A673 (cell line): ENCODE measurements at regions not wholly inside any gene's neighbourhood (a gene's known extent, or its start where the extent isn't known, plus 50 kb on each side); places are given as distances from the start of the nearest gene placed in this dataset.

Source experiments
- BruUV-seq: library from RNA; stranded (reverse); fragments of 400-500 nt; replicated peaks from 2 replicates; lab custom pipeline; 2021; lab: Mats Ljungman, UMichigan
- CTCF ChIA-PET: fragments of 300-600 bp; sonication (Branson Sonifier 250); formaldehyde crosslinking; loops from one replicate; lab custom pipeline; 2022; ENCODE audit warnings: antibody characterized with exemption; lab: Charles Lee
- POLR2A ChIA-PET: fragments of 300-600 bp; sonication (Branson Sonifier 250); formaldehyde crosslinking; loops from one replicate; lab custom pipeline; 2022; ENCODE audit warnings: antibody characterized with exemption; ENCODE audit not compliant: low non-redundant PET; lab: Charles Lee
- DNase-seq: peaks from one replicate; pipeline ENCODE4 v3.0.0-alpha.2; 2015; ENCODE audit warnings: low spot score
- H3K27ac ChIP-seq: fragments of 200-600 bp; sonication (generic); 2 replicates; pipeline ENCODE4 v1.5.1; 2016; ENCODE audit warnings: mixed run types, low read depth, mild to moderate bottlenecking, mixed read lengths, antibody characterized with exemption, low read length; ENCODE audit not compliant: poor library complexity, severe bottlenecking
- H3K27me3 ChIP-seq: fragments of 200-600 bp; sonication (generic); replicated peaks from 2 replicates; pipeline ENCODE4 v1.6.1; 2017; ENCODE audit warnings: mixed run types, low read depth, mild to moderate bottlenecking, mixed read lengths, antibody characterized with exemption, low read length; ENCODE audit not compliant: insufficient read depth, poor library complexity
- H3K36me3 ChIP-seq: fragments of 200-600 bp; sonication (generic); 2 replicates; pipeline ENCODE4 v1.6.1; 2016; ENCODE audit warnings: mixed run types, mild to moderate bottlenecking, mixed read lengths, antibody characterized with exemption, low read length; ENCODE audit not compliant: insufficient read depth, poor library complexity, severe bottlenecking
- H3K4me1 ChIP-seq: fragments of 200-600 bp; sonication (generic); 2 replicates; pipeline ENCODE4 v1.6.1; 2017; ENCODE audit warnings: mixed run types, mild to moderate bottlenecking, mixed read lengths, antibody characterized with exemption, low read length; ENCODE audit not compliant: insufficient read depth, poor library complexity, severe bottlenecking
- H3K4me3 ChIP-seq: fragments of 200-600 bp; sonication (generic); 2 replicates; pipeline ENCODE4 v1.5.1; 2016; ENCODE audit warnings: low read depth, mixed run types, mild to moderate bottlenecking, mixed read lengths, low read length; ENCODE audit not compliant: poor library complexity, severe bottlenecking
- H3K9me3 ChIP-seq: fragments of 200-600 bp; sonication (generic); 2 replicates; pipeline ENCODE4 v1.6.1; 2016; ENCODE audit warnings: mixed run types, low read depth, mild to moderate bottlenecking, mixed read lengths, antibody characterized with exemption, low read length; ENCODE audit not compliant: poor library complexity, severe bottlenecking
- CTCF ChIP-seq: fragments of 300-800, 200-600 bp; sonication (generic); conservative IDR thresholded peaks from 2 replicates; pipeline ENCODE4 v1.5.1; 2017; ENCODE audit warnings: low read depth, mild to moderate bottlenecking, antibody characterized with exemption, low read length, moderate library complexity, mixed read lengths
- EZH2 ChIP-seq: fragments of 200-600 bp; sonication (generic); IDR thresholded peaks from 2 replicates; pipeline ENCODE4 v1.6.1; 2017; ENCODE audit warnings: borderline replicate concordance, low read depth, mild to moderate bottlenecking, mixed read lengths, antibody characterized with exemption, low read length; ENCODE audit not compliant: poor library complexity, severe bottlenecking
- intact Hi-C: fragments of 100-400 bp; cut with micrococcal nuclease; formaldehyde crosslinking; loops from one replicate; pipeline ENCODE4 v1.10.0; 2022; ENCODE audit not compliant: unreplicated experiment

GRCh38 chr13:70469077-70469476 is 360.8 kb upstream of the KLHL1 start:
- no peak for DNase-seq
- Histone ChIP-seq H3K9me3 (no peaks in the 10 kb centered on the region), H3K4me3 (no peak overlapping the region), H3K36me3 (no peaks in the 10 kb centered on the region), H3K4me1 (no peaks in the 10 kb centered on the region), H3K27ac (no peak overlapping the region), H3K27me3 (no peaks in the 10 kb centered on the region)
- POLR2A ChIA-PET, result no interaction called here
- intact Hi-C loops, result no loop called here
- no peak for TF ChIP-seq EZH2
- no peak for TF ChIP-seq CTCF
- BruUV-seq, result no TSS peak
- CTCF ChIA-PET, result no interaction called here

- DNase-seq, result no peak
- no peaks in the 10 kb centered on the region for H3K36me3 ChIP-seq
- no peak overlapping the region for H3K27ac ChIP-seq
- CTCF ChIA-PET, result no interaction called here
- no peaks in the 10 kb centered on the region for H3K27me3 ChIP-seq
- intact Hi-C loops, result no loop called here
- POLR2A ChIA-PET, result no interaction called here
- no peak for TF ChIP-seq CTCF
- TF ChIP-seq EZH2, result no peak
- no peaks in the 10 kb centered on the region for H3K9me3 ChIP-seq
- no peaks in the 10 kb centered on the region for H3K4me1 ChIP-seq
- BruUV-seq, result no TSS peak
- H3K4me3 ChIP-seq, result no peak overlapping the region
Observed at GRCh38 chr13:70457474-70457873, 349.2 kb upstream of the KLHL1 start.

- Histone ChIP-seq H3K9me3 (no peaks in the 10 kb centered on the region), H3K27me3 (no peaks in the 10 kb centered on the region), H3K4me3 (no peak overlapping the region), H3K27ac (no peak overlapping the region), H3K36me3 (no peaks in the 10 kb centered on the region), H3K4me1 (no peaks in the 10 kb centered on the region)
- CTCF ChIA-PET, result no interaction called here
- intact Hi-C loops, result no loop called here
- BruUV-seq, result no TSS peak
- TF ChIP-seq CTCF (no peak), EZH2 (no peak)
- POLR2A ChIA-PET, result no interaction called here
- no peak for DNase-seq
Observed at GRCh38 chr13:70448820-70449219, 340.6 kb upstream of the KLHL1 start.
